Posterior cingulate gyrus (tissue), 11 donors: ENCODE measurements at regions not wholly inside any gene's neighbourhood (a gene's known extent, or its start where the extent isn't known, plus 50 kb on each side); places are given as distances from the start of the nearest gene placed in this dataset.

Experiments used
- DNase-seq, 10 donors: peaks; one replicate each; pipeline versions ENCODE4 v3.0.0 to v3.0.0-alpha.2; 2020 to 2021; ENCODE audit warnings: mixed read lengths in 3 of 10
- intact Hi-C: fragments of 100-400 bp; cut with DNase I; formaldehyde crosslinking; loops from one replicate; pipeline ENCODE4 v1.15.1; 2023

DNA sequence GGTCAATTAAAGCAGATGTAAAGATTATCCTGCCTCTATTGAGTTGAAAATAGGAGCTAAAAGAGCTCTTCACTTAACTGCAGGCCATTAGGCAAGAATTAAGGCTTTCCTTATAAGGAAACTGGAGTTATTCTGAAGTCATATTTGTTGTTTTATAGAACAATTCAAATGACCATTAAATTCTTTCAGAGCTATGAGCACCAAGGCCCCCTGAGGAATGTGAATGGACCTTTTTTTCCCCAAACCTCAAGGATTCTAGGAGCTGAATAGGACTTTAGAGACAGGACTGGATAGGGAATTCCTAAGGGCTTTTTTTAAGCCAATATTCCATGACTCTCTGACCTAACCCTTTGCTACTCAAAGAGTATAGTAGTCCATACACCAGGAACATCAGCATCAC lies 565.7 kb upstream of the BTBD3 start:
- intact Hi-C loops = no loop called here
- no peak for DNase-seq

DNA sequence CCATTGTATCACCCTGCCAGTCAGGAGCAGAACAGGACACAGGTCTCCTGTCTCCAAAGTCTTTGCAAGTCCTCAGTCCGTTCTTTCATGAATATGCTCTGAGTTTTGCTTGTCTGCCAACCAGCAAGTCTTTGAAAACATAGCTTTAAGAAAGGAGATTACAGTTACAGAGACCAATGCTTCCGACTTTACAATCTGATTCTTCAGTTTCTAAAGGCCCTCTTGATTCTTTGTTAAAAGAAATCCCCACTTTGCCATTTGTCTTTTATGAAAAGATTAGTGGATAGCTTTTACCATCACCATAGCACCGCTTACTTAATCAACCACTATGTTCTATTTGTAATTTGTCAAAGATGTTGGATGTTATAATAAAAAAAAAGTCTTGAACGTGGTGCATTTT lies 562.8 kb upstream of the BTBD3 start:
- intact Hi-C loops = no loop called here
- no peak for DNase-seq

DNA sequence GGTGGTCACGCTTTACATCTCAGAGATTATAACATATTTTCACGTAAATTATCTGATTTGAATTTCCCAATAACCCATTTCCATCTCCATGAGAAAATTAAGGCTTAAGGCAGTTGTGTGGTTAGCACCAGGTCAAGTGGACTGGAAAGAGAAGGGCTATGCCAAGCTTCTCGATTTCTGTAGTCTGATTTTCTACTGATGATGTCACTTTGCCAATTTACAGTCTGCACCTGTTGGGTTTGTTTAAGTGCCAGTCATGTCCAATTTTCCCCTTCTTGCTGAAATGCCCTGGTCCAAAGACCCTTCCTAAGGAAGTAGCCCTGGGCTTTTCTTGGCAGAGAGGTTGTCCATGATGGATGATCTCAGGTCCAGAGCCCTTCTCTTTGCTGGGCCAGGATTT lies 562.3 kb upstream of the BTBD3 start:
- intact Hi-C loops = no loop called here

GRCh38 chr20:11356061-11356460 lies 561.6 kb upstream of the BTBD3 start:
- intact Hi-C loops = no loop called here
- DNase-seq = no peak

More for the DNA sequence above, 562.3 kb upstream of the BTBD3 start:
- no peak for DNase-seq

DNA sequence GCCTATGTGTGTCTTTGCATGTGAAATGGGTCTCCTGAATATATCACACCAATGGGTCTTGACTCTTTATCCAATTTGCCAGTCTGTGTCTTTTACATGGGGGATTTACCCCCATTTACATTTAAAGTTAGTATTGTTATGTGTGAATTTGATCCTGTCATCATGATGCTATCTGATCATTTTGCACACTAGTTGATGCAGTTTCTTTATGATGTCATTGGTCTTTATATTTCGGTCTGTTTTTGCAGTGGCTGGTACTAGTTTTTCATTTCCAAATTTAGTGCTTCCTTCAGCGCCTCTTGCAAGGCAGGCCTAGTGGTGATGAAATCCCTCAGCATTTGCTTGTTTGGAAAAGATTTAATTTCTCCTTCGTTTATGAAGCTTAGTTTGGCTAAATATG lies 555.2 kb upstream of the BTBD3 start:
- intact Hi-C loops = no loop called here
- no peak for DNase-seq

DNA sequence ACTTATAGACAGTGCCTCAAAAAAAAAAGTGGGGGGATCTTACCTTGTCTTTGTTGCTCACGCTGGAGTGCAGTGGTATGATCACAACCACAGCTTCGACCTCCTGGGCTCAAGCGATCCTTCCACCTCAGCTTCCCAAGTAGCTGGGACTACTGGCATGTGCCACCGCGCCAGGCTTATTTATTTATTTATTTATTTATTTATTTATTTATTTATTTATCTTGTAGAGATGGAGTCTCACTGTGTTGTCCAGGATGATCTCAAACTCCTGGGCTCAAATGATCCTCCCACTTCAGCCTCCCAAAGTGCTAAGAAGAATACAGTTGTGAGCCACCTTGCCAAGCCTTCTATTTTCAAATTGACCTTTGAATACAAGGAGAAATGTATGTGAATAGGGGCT lies 553.0 kb upstream of the BTBD3 start:
- intact Hi-C loops = no loop called here
- no peak for DNase-seq

DNA sequence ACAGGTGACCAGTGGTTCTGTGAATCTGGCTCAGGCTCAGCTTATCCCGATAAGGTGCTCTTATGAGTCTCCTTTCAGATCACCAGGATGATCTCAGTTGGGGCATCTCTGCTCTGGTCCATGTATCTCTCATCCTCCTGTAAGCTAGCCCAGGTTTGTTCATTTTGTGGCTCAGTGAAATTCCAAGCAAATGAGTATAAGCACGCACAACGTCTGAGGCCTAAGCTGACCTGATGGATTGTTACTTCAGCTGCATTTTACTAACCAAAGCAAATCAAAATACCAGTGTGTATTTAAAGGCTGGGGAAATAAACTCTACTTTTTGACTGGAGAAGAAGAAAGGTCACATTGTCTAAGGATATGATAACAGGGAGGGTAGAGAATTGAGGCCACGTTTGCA lies 551.0 kb upstream of the BTBD3 start:
- DNase-seq = no peak
- intact Hi-C loops = no loop called here

- peak in 4 of 10 donors; percentile 10 to 78 (median 38) for DNase-seq
- intact Hi-C loops = no loop called here
These were observed 549.2 kb upstream of the BTBD3 start for GRCh38 chr20:11368499-11368898.

- intact Hi-C loops = no loop called here
- DNase-seq = no peak
These were observed 548.6 kb upstream of the BTBD3 start for GRCh38 chr20:11368965-11369711.

DNA sequence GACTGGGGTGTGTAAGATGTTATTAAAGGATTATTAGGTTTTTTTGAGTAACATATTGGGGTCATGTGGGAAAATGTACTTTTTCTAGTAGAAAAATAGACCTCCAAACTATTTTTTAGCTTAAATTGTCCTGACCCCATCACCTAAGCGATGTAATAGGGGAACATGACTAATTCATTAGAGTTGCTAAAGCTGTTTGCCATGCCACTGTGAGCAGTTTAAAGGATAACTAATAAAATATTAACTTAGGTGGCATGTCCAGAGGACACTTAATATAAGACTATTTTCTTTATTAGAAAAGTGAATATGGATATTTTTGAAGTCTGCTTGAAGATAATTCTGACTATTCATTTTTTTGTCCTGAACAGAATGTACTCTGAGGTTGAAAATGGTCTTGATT lies 545.9 kb upstream of the BTBD3 start:
- DNase-seq = no peak
- intact Hi-C loops = no loop called here

- peak in 3 of 10 donors; percentile 19 to 77 (median 46) for DNase-seq
- intact Hi-C loops = no loop called here
These were observed 544.6 kb upstream of the BTBD3 start for GRCh38 chr20:11372876-11373790.

- DNase-seq = no peak
- intact Hi-C loops = no loop called here
These were observed 542.4 kb upstream of the BTBD3 start for GRCh38 chr20:11375335-11375734.

DNA sequence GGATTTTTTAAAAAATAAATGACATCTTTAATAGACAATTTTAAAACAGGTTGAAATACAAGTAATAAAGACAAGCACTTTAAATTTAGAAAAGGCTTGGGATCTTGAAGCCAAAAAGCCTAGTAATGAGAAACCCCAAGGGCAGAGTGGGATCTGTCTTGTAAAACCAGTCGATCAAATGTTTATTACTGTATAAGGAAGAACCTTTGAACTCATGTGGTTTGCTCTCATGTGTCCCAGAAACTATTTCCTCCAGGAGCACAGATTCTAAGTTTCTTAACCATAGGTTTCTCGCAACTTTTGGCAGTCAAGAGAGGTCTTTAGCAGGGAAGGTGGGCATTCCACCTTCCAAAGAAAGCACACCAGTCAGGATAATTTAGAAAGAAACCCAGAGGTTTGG lies 541.7 kb upstream of the BTBD3 start:
- no peak for DNase-seq
- intact Hi-C loops = no loop called here

GRCh38 chr20:11376420-11376819 lies 541.3 kb upstream of the BTBD3 start:
- DNase-seq = no peak
- intact Hi-C loops = no loop called here

GRCh38 chr20:11376998-11377397 lies 540.7 kb upstream of the BTBD3 start:
- intact Hi-C loops = no loop called here
- no peak for DNase-seq

DNA sequence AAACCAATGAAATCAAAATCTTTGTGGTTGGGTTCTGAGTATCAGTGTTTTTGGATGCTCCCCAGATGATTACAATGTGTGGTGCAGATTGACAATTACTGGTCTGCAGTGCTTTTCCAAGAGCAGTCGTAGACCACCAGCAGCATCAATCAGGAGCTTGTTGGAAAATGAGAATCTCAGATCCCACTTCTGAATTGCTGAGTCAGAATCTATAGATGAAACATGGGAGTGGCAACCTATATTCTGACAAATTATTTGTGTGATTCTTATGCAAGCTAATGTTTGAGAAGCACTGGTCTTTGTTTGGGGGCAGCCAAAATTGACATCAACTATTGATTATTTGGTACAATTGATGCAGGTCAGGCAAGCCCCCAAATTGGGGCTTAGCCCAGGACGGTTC lies 539.9 kb upstream of the BTBD3 start:
- intact Hi-C loops = no loop called here
- no peak for DNase-seq

GRCh38 chr20:11378252-11378651 lies 539.4 kb upstream of the BTBD3 start:
- DNase-seq = no peak
- intact Hi-C loops = no loop called here

GRCh38 chr20:11379257-11380011 lies 538.3 kb upstream of the BTBD3 start:
- peak in 2 of 10 donors; percentile 63 to 66 for DNase-seq
- intact Hi-C loops = no loop called here

DNA sequence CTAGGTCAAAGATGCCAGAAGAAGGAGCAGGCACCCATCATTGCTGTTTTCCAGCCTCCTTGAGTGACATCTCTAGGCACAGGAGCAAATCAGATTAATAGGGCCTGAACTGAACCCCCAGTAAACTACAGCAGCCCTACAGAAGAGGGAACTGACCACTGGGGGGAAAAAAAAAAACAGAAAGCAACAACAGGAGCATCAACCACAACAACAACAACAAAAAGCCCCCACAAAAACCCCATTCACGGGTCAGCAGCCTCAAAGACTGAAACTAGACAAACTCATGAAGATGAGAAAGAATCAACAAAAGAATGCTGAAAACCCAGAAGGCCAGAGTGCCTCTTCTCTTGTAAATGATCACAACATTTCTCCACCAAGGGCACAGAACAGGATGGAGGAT lies 537.4 kb upstream of the BTBD3 start:
- intact Hi-C loops = no loop called here
- no peak for DNase-seq

- intact Hi-C loops = no loop called here
- DNase-seq = no peak
These were observed 530.4 kb upstream of the BTBD3 start for GRCh38 chr20:11387189-11387754.

GRCh38 chr20:11389186-11389585 lies 528.5 kb upstream of the BTBD3 start:
- intact Hi-C loops = no loop called here
- DNase-seq = no peak
